ENCODE measurements at regions not wholly inside any gene's neighbourhood (a gene's known extent, or its start where the extent isn't known, plus 50 kb on each side); places are given as distances from the start of the nearest gene placed in this dataset.

GRCh38 chr3:96300743-96301142, 513.7 kb upstream of the EPHA6 start (continued):
- TF ChIP-seq REST (IDR thresholded peaks at IDR 0.05; ENCODE audit: unreplicated experiment): no peak
- TF ChIP-seq EZH2phosphoT487 (IDR thresholded peaks at IDR 0.05; ENCODE audit: unreplicated experiment): no peak
- TF ChIP-seq POLR2AphosphoS5 (IDR thresholded peaks at IDR 0.05; ENCODE audit: low read depth): no peak
- no peak for TF ChIP-seq ZNF331 (CRISPR knock-in tag; IDR thresholded peaks at IDR 0.05; ENCODE audit: low read depth)

- H3K4me1 ChIP-seq (ENCODE audit: insufficient read depth): no peaks in the 10 kb centered on the region
- H3K4me3 ChIP-seq: no peak overlapping the region
- H3K36me3 ChIP-seq (ENCODE audit: insufficient read depth): no peaks in the 10 kb centered on the region
- peaks cover 3% of the 10 kb centered on the region for H3K27me3 Mint-ChIP-seq (ENCODE audit: insufficient read depth, low read depth, poor library complexity)
- H2AFZ ChIP-seq: no peak overlapping the region; the same call in 1 of the 2 replicates
- H3K4me1 Mint-ChIP-seq: peaks cover 4% of the 10 kb centered on the region; the same call in 2 of the 3 replicates
- no peaks in the 10 kb centered on the region for H3K9me2 ChIP-seq (ENCODE audit: insufficient read depth)
- ATAC-seq: no peak
- H3K27ac Mint-ChIP-seq: no peak overlapping the region
- no peak overlapping the region for H3K4me2 ChIP-seq
- no peaks in the 10 kb centered on the region for H3K36me3 Mint-ChIP-seq (ENCODE audit: low read depth)
- no peaks in the 10 kb centered on the region for H3K9me3 Mint-ChIP-seq
- no peak overlapping the region for H3K27ac ChIP-seq (ENCODE audit: low read depth)
- TF ChIP-seq POLR2AphosphoS5 (IDR thresholded peaks at IDR 0.05; ENCODE audit: low read depth): no peak
- no peak for TF ChIP-seq NANOG (IDR thresholded peaks at IDR 0.05; ENCODE audit: borderline replicate concordance)
- TF ChIP-seq ZNF462 (CRISPR knock-in tag; IDR thresholded peaks at IDR 0.05): no peak
- no peak for TF ChIP-seq CTCF (conservative IDR thresholded peaks at IDR 0.05; ENCODE audit: low read depth in 2 of 2)
- no peak for TF ChIP-seq ZNF331 (CRISPR knock-in tag; IDR thresholded peaks at IDR 0.05; ENCODE audit: low read depth)
- no peak for TF ChIP-seq STAT1 (IDR thresholded peaks at IDR 0.05; ENCODE audit: unreplicated experiment)
- no peaks in the 10 kb centered on the region for H3F3A ChIP-seq (replicated peaks; ENCODE audit: low read depth)
- H4K20me1 ChIP-seq (replicated peaks; ENCODE audit: insufficient read depth): no peaks in the 10 kb centered on the region
- no peaks in the 10 kb centered on the region for H3K79me2 ChIP-seq (replicated peaks; ENCODE audit: insufficient read depth)
- DNase-seq (ENCODE audit: low spot score): no peak
- no peaks in the 10 kb centered on the region for H3K27me3 ChIP-seq (ENCODE audit: insufficient read depth)
- H3K4me3 Mint-ChIP-seq: no peak overlapping the region
Measured at GRCh38 chr3:96319166-96319565, 495.2 kb upstream of the EPHA6 start.
